ENCODE measurements at regions not wholly inside any gene's neighbourhood (a gene's known extent, or its start where the extent isn't known, plus 50 kb on each side); places are given as distances from the start of the nearest gene placed in this dataset.

DNA sequence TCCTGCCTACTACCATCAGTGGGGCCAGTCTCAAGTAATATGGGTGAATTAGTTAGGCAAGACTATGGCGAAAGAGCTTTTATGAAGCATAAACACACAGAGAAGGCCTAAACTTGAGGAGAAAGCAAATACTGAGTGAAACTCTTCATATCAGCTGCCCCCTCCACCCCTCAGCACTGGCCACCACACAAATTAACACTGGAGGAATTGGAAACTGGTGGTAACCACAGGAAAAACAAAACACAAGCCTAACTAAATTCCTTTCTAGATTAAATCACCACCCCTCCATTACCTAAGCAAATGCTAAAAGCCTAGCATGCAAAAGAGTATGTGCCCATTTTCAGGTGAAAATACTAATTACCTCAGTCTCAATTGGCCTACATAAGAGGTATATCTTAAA is 774.7 kb upstream of the NECTIN3 start:
- TF ChIP-seq SUZ12 (IDR thresholded peaks at IDR 0.05; ENCODE audit: extremely low read depth, insufficient read depth, insufficient read length) (no peak), YY1 (IDR thresholded peaks at IDR 0.05; ENCODE audit: insufficient read depth, insufficient read length) (no peak), ZNF274 (IDR thresholded peaks at IDR 0.05; ENCODE audit: low read depth, low read length) (no peak)

Measured in NT2/D1 (cell line).